ENCODE measurements at regions not wholly inside any gene's neighbourhood (a gene's known extent, or its start where the extent isn't known, plus 50 kb on each side); places are given as distances from the start of the nearest gene placed in this dataset.
A peak's percentile ranks its signal among the peaks of the same experiment; 100 is the strongest.

- DNase-seq (ENCODE audit: low spot score) = no peak
Measured at GRCh38 chr11:33557201-33557600, 143.4 kb downstream of the C11orf91 start.

GRCh38 chr11:33554219-33554618, 146.4 kb downstream of the C11orf91 start:
- no peak for DNase-seq (ENCODE audit: low spot score)

- DNase-seq (ENCODE audit: low spot score) = no peak
Measured at GRCh38 chr11:33553486-33553885, 147.1 kb downstream of the C11orf91 start.

GRCh38 chr11:33552756-33553155, 147.9 kb downstream of the C11orf91 start:
- no peak for DNase-seq (ENCODE audit: low spot score)

- no peak for DNase-seq (ENCODE audit: low spot score)
Measured at GRCh38 chr11:33551051-33551450, 149.6 kb downstream of the C11orf91 start.

GRCh38 chr11:33549483-33549882, 151.1 kb downstream of the C11orf91 start:
- no peak for DNase-seq (ENCODE audit: low spot score)

GRCh38 chr11:33545931-33546330, 154.7 kb downstream of the C11orf91 start:
- no peak for DNase-seq (ENCODE audit: low spot score)

- no peak for DNase-seq (ENCODE audit: low spot score)
Measured at GRCh38 chr11:33544593-33545373, 155.8 kb downstream of the C11orf91 start.

GRCh38 chr11:33543823-33544222, 156.8 kb downstream of the C11orf91 start:
- no peak for DNase-seq (ENCODE audit: low spot score)

GRCh38 chr11:33542921-33543320, 157.7 kb downstream of the C11orf91 start:
- peak; percentile 10 for DNase-seq (ENCODE audit: low spot score)

- no peak for DNase-seq (ENCODE audit: low spot score)
Measured at GRCh38 chr11:33540946-33541915, 159.4 kb downstream of the C11orf91 start.

GRCh38 chr11:33540427-33540826, 160.2 kb downstream of the C11orf91 start:
- DNase-seq (ENCODE audit: low spot score) = no peak

GRCh38 chr11:33539751-33540150, 160.9 kb downstream of the C11orf91 start:
- no peak for DNase-seq (ENCODE audit: low spot score)

- DNase-seq (ENCODE audit: low spot score) = no peak
Measured at GRCh38 chr11:33538726-33539125, 161.9 kb downstream of the C11orf91 start.

GRCh38 chr11:33536178-33536577, 164.4 kb downstream of the C11orf91 start:
- no peak for DNase-seq (ENCODE audit: low spot score)

- DNase-seq (ENCODE audit: low spot score) = no peak
Measured at GRCh38 chr11:33534575-33534974, 166.1 kb downstream of the C11orf91 start.

GRCh38 chr11:33533386-33534052, 167.1 kb downstream of the C11orf91 start:
- no peak for DNase-seq (ENCODE audit: low spot score)

GRCh38 chr11:33532720-33533385, 167.8 kb downstream of the C11orf91 start:
- no peak for DNase-seq (ENCODE audit: low spot score)

- no peak for DNase-seq (ENCODE audit: low spot score)
Measured at GRCh38 chr11:33532257-33532656, 168.4 kb downstream of the C11orf91 start.

GRCh38 chr11:33531743-33532181, 168.9 kb downstream of the C11orf91 start:
- no peak for DNase-seq (ENCODE audit: low spot score)

GRCh38 chr11:33530815-33531214, 169.8 kb downstream of the C11orf91 start:
- no peak for DNase-seq (ENCODE audit: low spot score)

- DNase-seq (ENCODE audit: low spot score) = no peak
Measured at GRCh38 chr11:33529461-33529860, 171.2 kb downstream of the C11orf91 start.

All from CD4-positive, alpha-beta T cell treated with Interleukin-2 at 100 ng/mL for 4 hours (primary cell).